WTC11 (cell line): ENCODE measurements at regions not wholly inside any gene's neighbourhood (a gene's known extent, or its start where the extent isn't known, plus 50 kb on each side); places are given as distances from the start of the nearest gene placed in this dataset.

Experiments used
- ATAC-seq: fragments of 200-7000 bp; cut with Tn5 transposase; 2 replicates; pipeline ENCODE4 v1.10.0; 2021; ENCODE audit warnings: mild to moderate bottlenecking, moderate library complexity
- CTCF ChIA-PET: fragments of 300-600 bp; sonication (Branson Sonifier 250); formaldehyde crosslinking; loops from one replicate; lab custom pipeline; 2021; ENCODE audit warnings: antibody characterized with exemption; lab: Charles Lee
- POLR2A ChIA-PET: fragments of 350-600 bp; sonication (Branson Sonifier 250); formaldehyde crosslinking; loops from one replicate; lab custom pipeline; 2021; ENCODE audit warnings: antibody characterized with exemption; lab: Charles Lee
- DNase-seq: peaks from one replicate; pipeline ENCODE4 v3.0.0; 2021; ENCODE audit warnings: low spot score
- H3K27ac Mint-ChIP-seq: 2 replicates; pipeline ENCODE4 v1.8.0; 2021; ENCODE audit warnings: mixed read lengths
- H3K27me3 Mint-ChIP-seq: 2 replicates; pipeline ENCODE4 v1.8.0; 2021; ENCODE audit warnings: low read depth, mild to moderate bottlenecking, moderate library complexity, mixed read lengths
- H3K36me3 Mint-ChIP-seq: 2 replicates; pipeline ENCODE4 v1.8.0; 2021; ENCODE audit warnings: mixed read lengths
- H3K4me1 Mint-ChIP-seq: 2 replicates; pipeline ENCODE4 v1.8.0; 2022; ENCODE audit warnings: mixed read lengths
- H3K4me3 Mint-ChIP-seq: 2 replicates; pipeline ENCODE4 v1.8.0; 2021; ENCODE audit warnings: mild to moderate bottlenecking, moderate library complexity, mixed read lengths
- H3K9me3 Mint-ChIP-seq: 2 replicates; pipeline ENCODE4 v1.8.0; 2021; ENCODE audit warnings: mixed read lengths
- ARID4B ChIP-seq: sonication (generic); formaldehyde crosslinking; IDR thresholded peaks from 2 replicates; pipeline ENCODE4 v1.8.0; 2023; ENCODE audit warnings: missing genetic modification reagents, mild to moderate bottlenecking, borderline replicate concordance
- CDX4 ChIP-seq: fragments of 250-450 bp; sonication (Bioruptor Pico); IDR thresholded peaks from 2 replicates; pipeline ENCODE4 v1.9.0; 2021; ENCODE audit warnings: moderate library complexity, mild to moderate bottlenecking, inconsistent platforms, borderline replicate concordance
- FOXP1 ChIP-seq: sonication (generic); formaldehyde crosslinking; IDR thresholded peaks from 2 replicates; pipeline ENCODE4 v1.8.0; 2022; ENCODE audit warnings: missing genetic modification reagents, mild to moderate bottlenecking, moderate library complexity, borderline replicate concordance
- GABPB1 ChIP-seq: sonication (generic); formaldehyde crosslinking; IDR thresholded peaks from 2 replicates; pipeline ENCODE4 v1.8.1; 2023; ENCODE audit warnings: mild to moderate bottlenecking, missing genetic modification reagents
- JUN ChIP-seq: sonication (generic); formaldehyde crosslinking; IDR thresholded peaks from 2 replicates; pipeline ENCODE4 v1.8.0; 2023; ENCODE audit warnings: mild to moderate bottlenecking, missing genetic modification reagents
- NFYB ChIP-seq: sonication (generic); formaldehyde crosslinking; conservative IDR thresholded peaks from 2 replicates; pipeline ENCODE4 v1.8.0; 2022; ENCODE audit warnings: low read depth, missing genetic modification reagents
- SOX15 ChIP-seq: fragments of 250-450 bp; sonication (Bioruptor Pico); IDR thresholded peaks from 2 replicates; pipeline ENCODE4 v1.9.0; 2021; ENCODE audit warnings: mild to moderate bottlenecking
- STAT6 ChIP-seq: sonication (generic); formaldehyde crosslinking; conservative IDR thresholded peaks from 2 replicates; pipeline ENCODE4 v1.8.1; 2023; ENCODE audit warnings: mild to moderate bottlenecking, low read depth, missing genetic modification reagents, moderate library complexity
- ZNF416 ChIP-seq: fragments of 250-450 bp; sonication (Bioruptor Pico); IDR thresholded peaks from 2 replicates; pipeline ENCODE4 v1.9.0; 2021; ENCODE audit warnings: mild to moderate bottlenecking, inconsistent platforms
- ZSCAN18 ChIP-seq: fragments of 250-450 bp; sonication (Bioruptor Pico); IDR thresholded peaks from 2 replicates; pipeline ENCODE4 v2.1.2; 2022; ENCODE audit warnings: mild to moderate bottlenecking, moderate library complexity

GRCh38 chr18:10157706-10158105 is 243.9 kb downstream of the VAPA start:
- Mint-ChIP-seq H3K4me1 (peaks cover 7% of the 10 kb centered on the region), H3K27me3 (no peaks in the 10 kb centered on the region)

More at GRCh38 chr18:10157706-10158105, 243.9 kb downstream of the VAPA start:
- ATAC-seq (no peak), DNase-seq (no peak)
- Mint-ChIP-seq H3K9me3 (peaks cover 25% of the 10 kb centered on the region), H3K4me3 (no peak overlapping the region), H3K27ac (no peak overlapping the region), H3K36me3 (0 out of 2 replicates have a peak, but pooled peaks cover 5% of the 10 kb centered on the region)
- TF ChIP-seq JUN (no peak), ZNF416 (CRISPR knock-in tag) (no peak), CDX4 (no peak), NFYB (no peak), GABPB1 (CRISPR knock-in tag) (no peak), FOXP1 (no peak), ZSCAN18 (no peak), SOX15 (CRISPR knock-in tag) (no peak), ARID4B (CRISPR knock-in tag) (no peak), STAT6 (no peak)
- ChIA-PET POLR2A (no interaction called here), CTCF (no interaction called here)
